GM21619 (cell line): ENCODE measurements at regions not wholly inside any gene's neighbourhood (a gene's known extent, or its start where the extent isn't known, plus 50 kb on each side); places are given as distances from the start of the nearest gene placed in this dataset.
A peak's percentile ranks its signal among the peaks of the same experiment; 100 is the strongest.
"Not testable (repeated sequence)": the region's sequence is repeated elsewhere in the genome, so short reads cannot be mapped to it uniquely, and the experiment has no call there.

Experiments used
- ATAC-seq: cut with Tn5 transposase; IDR thresholded peaks from one replicate; pipeline ENCODE4 v1.9.1; 2021; ENCODE audit not compliant: unreplicated experiment

GRCh38 chr12:89072294-89073026, 279.8 kb downstream of the DUSP6 start:
- ATAC-seq: no peak

GRCh38 chr12:89070603-89071002, 281.7 kb downstream of the DUSP6 start:
- no peak for ATAC-seq

- no peak for ATAC-seq
Observed at GRCh38 chr12:89069431-89069830, 282.9 kb downstream of the DUSP6 start.

GRCh38 chr12:89067421-89068187, 284.7 kb downstream of the DUSP6 start:
- no peak for ATAC-seq

GRCh38 chr12:89064780-89065179, 287.5 kb downstream of the DUSP6 start:
- no peak for ATAC-seq

- no peak for ATAC-seq
Observed at GRCh38 chr12:89064151-89064550, 288.1 kb downstream of the DUSP6 start.

GRCh38 chr12:89062996-89063395, 289.3 kb downstream of the DUSP6 start:
- ATAC-seq: peak; percentile 65

GRCh38 chr12:89059721-89060541, 292.4 kb downstream of the DUSP6 start:
- no peak for ATAC-seq

- no peak for ATAC-seq
Observed at GRCh38 chr12:89059056-89059455, 293.2 kb downstream of the DUSP6 start.

- no peak for ATAC-seq
Observed at GRCh38 chr12:89058402-89058801, 293.9 kb downstream of the DUSP6 start.

GRCh38 chr12:89053817-89054216, 298.5 kb downstream of the DUSP6 start:
- ATAC-seq: not testable (repeated sequence)

GRCh38 chr12:89051065-89051677, 301.1 kb downstream of the DUSP6 start:
- ATAC-seq: peak; percentile 83

GRCh38 chr12:89047856-89048418, 304.4 kb downstream of the DUSP6 start:
- no peak for ATAC-seq

GRCh38 chr12:89041078-89041477, 311.2 kb downstream of the DUSP6 start:
- no peak for ATAC-seq

- ATAC-seq: peak; percentile 99
Observed at GRCh38 chr12:89040146-89040964, 311.9 kb downstream of the DUSP6 start.

GRCh38 chr12:89038831-89039512, 313.3 kb downstream of the DUSP6 start:
- ATAC-seq: no peak

GRCh38 chr12:89033062-89033461, 319.2 kb downstream of the DUSP6 start:
- no peak for ATAC-seq

GRCh38 chr12:89029961-89030360, 322.3 kb downstream of the DUSP6 start:
- no peak for ATAC-seq

- no peak for ATAC-seq
Observed at GRCh38 chr12:89024580-89024979, 327.7 kb downstream of the DUSP6 start.
